DMS53 (cell line): ENCODE measurements at regions not wholly inside any gene's neighbourhood (a gene's known extent, or its start where the extent isn't known, plus 50 kb on each side); places are given as distances from the start of the nearest gene placed in this dataset.
"Not testable (repeated sequence)": the region's sequence is repeated elsewhere in the genome, so short reads cannot be mapped to it uniquely, and the experiment has no call there.

Source experiments
- DNase-seq: peaks from one replicate; lab custom pipeline; 2025; lab: John Stamatoyannopoulos, UW

- DNase-seq = no peak
These were observed 107.6 kb upstream of the RGPD4 start for GRCh38 chr2:107719141-107719540.

DNA sequence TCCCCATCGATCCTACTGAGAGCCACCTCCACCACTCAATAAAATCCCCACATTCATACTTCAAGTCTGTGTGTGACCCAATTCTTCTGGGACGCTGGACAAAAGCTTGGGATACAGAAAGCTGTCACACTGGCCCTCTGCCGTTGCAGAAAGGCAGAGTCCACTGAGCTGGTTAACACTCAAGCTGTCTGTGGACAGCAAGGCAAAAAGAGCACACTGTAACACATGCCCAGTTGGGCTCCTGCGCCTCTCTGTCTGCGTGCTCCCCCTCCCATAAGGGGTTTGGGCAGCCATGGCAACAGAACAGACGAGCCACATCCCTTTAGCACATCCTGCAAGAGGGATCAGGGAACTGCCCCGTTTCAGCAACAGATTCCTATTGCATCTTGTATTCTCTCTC is 106.9 kb upstream of the RGPD4 start:
- DNase-seq = no peak

DNA sequence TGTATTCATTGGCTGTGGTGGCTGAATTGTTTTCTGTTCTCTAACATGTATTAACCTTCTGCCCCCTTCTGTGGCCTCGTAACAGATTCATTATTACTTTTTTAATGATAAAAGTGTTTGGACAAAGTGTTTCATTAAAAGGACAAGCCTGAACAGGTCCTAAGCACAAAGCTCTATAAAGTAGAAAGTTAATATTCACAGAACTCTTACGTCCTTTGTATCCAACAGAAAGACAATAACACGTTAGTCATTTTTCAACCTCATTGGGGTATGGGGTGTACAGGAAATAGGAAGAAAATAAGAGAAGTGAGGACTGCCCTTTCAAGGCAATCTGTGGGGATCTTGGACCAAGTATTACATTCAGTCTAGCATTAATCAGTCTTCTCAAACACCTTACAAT is 105.5 kb upstream of the RGPD4 start:
- DNase-seq = no peak

- no peak for DNase-seq
These were observed 105.1 kb upstream of the RGPD4 start for GRCh38 chr2:107721586-107721985.

- not testable (repeated sequence) for DNase-seq
These were observed 100.9 kb upstream of the RGPD4 start for GRCh38 chr2:107725824-107726223.

DNA sequence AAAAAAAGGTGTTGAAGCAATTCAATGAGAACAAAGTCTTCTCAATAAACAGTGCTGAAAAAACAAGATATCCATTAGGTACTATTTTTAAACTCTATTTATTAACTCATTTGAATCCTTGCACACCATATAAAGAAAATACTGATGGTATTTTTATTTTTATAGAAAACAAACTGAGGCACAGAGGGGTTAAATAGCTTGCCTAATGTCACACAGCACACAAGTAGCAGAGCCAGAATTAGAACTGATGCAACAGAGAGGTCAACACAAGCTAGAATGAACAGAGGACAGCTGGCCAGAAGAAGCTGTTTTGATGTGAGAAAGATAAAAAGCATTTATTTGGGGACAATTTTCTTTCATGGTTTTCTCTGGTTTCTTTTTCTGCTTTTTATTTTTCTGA is 99.4 kb upstream of the RGPD4 start:
- no peak for DNase-seq

- no peak for DNase-seq
These were observed 98.1 kb upstream of the RGPD4 start for GRCh38 chr2:107728586-107728985.

- peak; percentile 19 for DNase-seq
These were observed 97.3 kb upstream of the RGPD4 start for GRCh38 chr2:107729440-107729839.

- DNase-seq = peak; percentile 55
These were observed 95.8 kb upstream of the RGPD4 start for GRCh38 chr2:107730898-107731297.

DNA sequence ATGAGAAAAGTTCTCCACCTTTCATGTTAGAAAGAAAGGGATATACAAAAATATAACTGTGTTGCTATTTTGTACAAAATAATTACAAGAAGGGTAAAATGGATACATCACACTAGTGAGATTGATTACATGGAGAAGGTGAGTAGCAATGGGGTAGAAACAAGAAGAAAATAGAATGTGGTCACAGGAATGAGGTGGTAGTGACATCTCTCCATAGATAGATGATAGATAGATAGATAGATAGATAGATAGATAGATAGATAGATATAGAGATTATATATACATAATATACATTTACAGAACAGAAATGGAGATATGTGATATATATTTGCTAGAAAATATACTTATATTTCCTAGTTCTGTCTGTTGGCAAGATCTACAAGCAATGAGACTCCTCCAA is 95.3 kb upstream of the RGPD4 start:
- no peak for DNase-seq

DNA sequence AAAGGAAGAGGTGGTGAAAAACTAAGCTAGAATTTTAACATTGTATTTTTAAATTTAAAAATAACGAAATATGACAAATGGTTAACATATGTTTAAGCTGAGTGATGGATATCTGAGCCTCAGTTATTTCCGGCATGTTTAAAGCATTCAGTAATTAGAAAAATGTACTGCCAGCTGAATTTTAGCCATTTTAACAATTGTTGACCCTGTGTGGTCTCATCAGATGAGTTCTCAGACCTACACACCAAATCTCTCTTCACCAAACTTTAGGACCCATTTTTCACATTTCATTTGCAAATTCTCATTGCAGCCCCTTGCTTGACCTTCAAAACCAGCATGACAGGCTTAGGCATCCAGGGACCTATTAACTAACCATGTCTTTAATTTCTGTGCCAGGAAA is 91.5 kb upstream of the RGPD4 start:
- DNase-seq = no peak

- DNase-seq = no peak
These were observed 88.9 kb upstream of the RGPD4 start for GRCh38 chr2:107737756-107738155.

GRCh38 chr2:107738266-107738665 is 88.4 kb upstream of the RGPD4 start:
- no peak for DNase-seq

DNA sequence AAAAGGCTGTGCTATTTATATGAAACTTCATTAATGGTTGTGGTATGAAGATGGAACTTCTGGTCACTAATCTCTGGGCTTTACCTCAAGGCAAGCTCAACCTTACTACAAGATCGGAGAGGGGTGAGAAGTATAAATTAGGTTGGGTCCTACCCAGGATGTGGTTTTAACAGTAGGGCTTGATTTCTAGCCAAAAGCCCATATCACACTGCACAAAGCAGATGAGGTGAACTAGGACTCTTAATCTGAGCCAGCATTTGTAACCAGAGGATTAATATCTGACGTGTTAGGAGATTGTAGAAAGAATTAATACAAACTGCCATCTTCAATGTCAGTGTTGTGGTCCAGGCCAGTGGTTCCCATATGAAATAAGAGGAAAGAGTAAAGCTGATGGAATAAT is 86.4 kb upstream of the RGPD4 start:
- no peak for DNase-seq

DNA sequence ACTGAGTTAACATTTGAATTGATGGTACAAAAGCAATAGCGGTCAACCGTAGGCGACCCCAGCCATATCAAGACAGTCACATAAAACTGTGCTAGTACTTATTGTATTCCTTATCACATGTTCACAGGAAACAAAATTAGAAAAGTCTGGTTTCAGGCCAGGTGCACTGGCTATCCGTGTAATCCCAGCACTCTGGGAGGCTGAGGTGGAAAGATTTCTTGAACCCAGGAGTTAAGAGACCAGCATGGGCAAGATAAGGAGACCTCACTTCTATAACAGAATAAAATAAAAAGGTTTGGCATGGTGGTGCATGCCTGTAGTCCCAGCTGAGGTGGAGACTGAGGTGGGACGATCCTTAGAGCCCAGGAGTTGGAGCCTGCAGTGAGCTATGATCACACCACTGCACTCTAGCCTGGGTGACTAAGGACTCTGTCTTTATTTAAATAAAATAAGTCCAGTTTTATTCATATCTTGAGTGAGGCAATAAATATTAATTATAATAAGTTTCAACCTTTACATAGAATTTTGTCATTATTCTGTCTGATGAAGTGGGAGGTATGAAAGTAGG is 84.1 kb upstream of the RGPD4 start:
- DNase-seq = no peak

- no peak for DNase-seq
These were observed 83.4 kb upstream of the RGPD4 start for GRCh38 chr2:107743274-107743673.

DNA sequence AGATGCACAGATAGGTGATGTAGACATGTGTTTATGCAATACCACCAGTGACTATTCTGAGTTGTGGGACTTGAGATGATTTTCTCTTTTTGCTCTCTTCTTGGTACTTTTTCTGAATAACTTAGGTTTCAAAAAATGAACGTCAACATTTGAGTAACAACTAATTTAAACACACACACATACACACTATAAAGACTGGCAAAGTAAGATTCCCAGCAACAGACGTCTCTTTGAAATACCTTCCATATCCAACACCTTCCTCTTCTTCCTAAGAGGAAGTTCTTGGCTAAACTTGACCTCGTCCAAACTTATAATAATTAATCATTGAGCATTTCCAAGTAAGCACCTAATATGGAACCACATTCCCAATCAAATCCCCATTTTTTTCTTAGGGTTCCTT is 81.6 kb upstream of the RGPD4 start:
- DNase-seq = no peak

- not testable (repeated sequence) for DNase-seq
These were observed 80.0 kb upstream of the RGPD4 start for GRCh38 chr2:107746552-107747198.

- not testable (repeated sequence) for DNase-seq
These were observed 79.3 kb upstream of the RGPD4 start for GRCh38 chr2:107747199-107747963.

- DNase-seq = no peak
These were observed 78.6 kb upstream of the RGPD4 start for GRCh38 chr2:107747964-107748583.

- no peak for DNase-seq
These were observed 74.8 kb upstream of the RGPD4 start for GRCh38 chr2:107751936-107752335.

DNA sequence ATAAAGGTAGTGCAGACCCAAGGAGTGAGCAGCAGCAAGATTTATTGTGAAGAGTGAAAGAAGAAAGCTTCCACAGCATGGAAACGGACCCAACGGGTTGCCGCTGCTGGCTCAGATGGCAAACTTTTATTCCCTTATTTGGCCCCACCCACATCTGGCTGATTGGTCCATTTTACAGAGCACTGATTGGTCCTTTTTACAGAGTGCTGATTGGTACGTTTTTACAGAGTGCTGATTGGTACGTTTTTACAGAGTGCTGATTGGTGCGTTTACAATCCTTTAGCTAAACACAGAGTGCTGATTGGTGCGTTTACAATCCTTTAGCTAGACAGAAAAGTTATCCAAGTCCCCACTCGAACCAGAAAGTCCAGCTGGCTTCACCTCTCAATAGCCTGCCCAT is 72.9 kb upstream of the RGPD4 start:
- not testable (repeated sequence) for DNase-seq

- no peak for DNase-seq
These were observed 69.5 kb upstream of the RGPD4 start for GRCh38 chr2:107757223-107757622.
